ENCODE measurements at regions not wholly inside any gene's neighbourhood (a gene's known extent, or its start where the extent isn't known, plus 50 kb on each side); places are given as distances from the start of the nearest gene placed in this dataset.

DNA sequence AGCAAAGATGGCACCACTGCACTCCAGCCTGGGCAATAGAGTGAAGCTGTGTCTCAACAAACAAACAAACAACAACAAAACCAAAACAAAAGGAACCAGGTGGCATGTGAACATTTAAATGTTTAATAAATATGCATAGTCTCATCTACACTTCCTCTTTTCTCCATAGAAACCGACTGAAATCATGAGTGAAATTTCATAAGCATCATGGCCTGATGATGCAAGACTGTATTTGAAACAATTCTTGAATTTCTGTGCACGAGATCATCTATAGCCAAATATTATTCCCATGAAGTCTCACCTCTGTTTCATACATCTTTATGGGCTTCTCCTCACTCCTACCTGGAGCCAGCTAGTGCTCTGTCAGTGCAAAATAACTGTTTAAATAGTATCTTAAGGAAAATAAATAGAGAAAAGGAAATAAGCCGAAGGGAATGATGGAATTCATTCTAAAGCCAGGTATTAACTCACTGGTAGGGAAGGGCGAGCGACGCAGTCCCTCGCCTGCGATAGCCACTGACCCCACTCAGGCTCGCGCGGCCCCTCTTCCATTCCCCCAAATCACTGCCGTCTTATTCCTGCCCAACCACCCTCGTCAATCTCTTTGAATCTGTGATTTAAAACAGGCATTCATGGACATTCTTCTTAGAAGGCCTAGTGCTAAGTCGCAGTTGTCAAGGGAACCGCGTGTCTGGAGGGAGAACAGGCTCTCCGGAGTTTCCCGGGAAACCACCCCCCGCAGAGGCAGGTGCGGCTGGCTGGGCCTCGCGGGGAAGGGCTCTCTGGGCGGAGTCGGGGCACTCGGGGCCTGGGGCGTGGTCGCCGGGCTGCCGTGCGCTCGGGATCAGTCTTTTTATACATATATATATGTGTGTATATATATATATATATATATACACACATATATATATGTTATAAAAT is 52.4 kb upstream of the TRIM2 start:
- TF ChIP-seq, protein P1, sequence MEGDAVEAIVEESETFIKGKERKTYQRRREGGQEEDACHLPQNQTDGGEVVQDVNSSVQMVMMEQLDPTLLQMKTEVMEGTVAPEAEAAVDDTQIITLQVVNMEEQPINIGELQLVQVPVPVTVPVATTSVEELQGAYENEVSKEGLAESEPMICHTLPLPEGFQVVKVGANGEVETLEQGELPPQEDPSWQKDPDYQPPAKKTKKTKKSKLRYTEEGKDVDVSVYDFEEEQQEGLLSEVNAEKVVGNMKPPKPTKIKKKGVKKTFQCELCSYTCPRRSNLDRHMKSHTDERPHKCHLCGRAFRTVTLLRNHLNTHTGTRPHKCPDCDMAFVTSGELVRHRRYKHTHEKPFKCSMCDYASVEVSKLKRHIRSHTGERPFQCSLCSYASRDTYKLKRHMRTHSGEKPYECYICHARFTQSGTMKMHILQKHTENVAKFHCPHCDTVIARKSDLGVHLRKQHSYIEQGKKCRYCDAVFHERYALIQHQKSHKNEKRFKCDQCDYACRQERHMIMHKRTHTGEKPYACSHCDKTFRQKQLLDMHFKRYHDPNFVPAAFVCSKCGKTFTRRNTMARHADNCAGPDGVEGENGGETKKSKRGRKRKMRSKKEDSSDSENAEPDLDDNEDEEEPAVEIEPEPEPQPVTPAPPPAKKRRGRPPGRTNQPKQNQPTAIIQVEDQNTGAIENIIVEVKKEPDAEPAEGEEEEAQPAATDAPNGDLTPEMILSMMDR (IDR thresholded peaks at IDR 0.05), result no peak
- Mint-ChIP-seq H3K27me3 (peaks cover 35% of the 10 kb centered on the region), H3K27ac (peak overlapping the region; percentile 92), H3K4me1 (peaks cover 35% of the 10 kb centered on the region), H3K9me3 (no peaks in the 10 kb centered on the region), H3K36me3 (ENCODE audit: low read depth) (no peaks in the 10 kb centered on the region), H3K4me3 (peak overlapping the region; percentile 87)
- POLR2A ChIA-PET, result interaction anchor here (0.6 to 1.7 kb wide), 4 partner anchors 10 to 285 kb away, joined by 3 to 16 read pairs (median 4); no protein-coding TSS in a partner anchor
- CTCF ChIA-PET, result interaction anchor here (0.6 to 1.0 kb wide), 4 partner anchors 9 to 166 kb away, joined by 3 to 4 read pairs (median 3); no protein-coding TSS in a partner anchor
- DNase-seq (peak; percentile 71), ATAC-seq (ENCODE audit: low read depth) (peak; percentile 65)
- intact Hi-C loops (cut with micrococcal nuclease), result loop anchor here (2.0 kb wide), 4 partner anchors 13 to 315 kb away; partner anchors contain the start of gene TMEM131L

DNA sequence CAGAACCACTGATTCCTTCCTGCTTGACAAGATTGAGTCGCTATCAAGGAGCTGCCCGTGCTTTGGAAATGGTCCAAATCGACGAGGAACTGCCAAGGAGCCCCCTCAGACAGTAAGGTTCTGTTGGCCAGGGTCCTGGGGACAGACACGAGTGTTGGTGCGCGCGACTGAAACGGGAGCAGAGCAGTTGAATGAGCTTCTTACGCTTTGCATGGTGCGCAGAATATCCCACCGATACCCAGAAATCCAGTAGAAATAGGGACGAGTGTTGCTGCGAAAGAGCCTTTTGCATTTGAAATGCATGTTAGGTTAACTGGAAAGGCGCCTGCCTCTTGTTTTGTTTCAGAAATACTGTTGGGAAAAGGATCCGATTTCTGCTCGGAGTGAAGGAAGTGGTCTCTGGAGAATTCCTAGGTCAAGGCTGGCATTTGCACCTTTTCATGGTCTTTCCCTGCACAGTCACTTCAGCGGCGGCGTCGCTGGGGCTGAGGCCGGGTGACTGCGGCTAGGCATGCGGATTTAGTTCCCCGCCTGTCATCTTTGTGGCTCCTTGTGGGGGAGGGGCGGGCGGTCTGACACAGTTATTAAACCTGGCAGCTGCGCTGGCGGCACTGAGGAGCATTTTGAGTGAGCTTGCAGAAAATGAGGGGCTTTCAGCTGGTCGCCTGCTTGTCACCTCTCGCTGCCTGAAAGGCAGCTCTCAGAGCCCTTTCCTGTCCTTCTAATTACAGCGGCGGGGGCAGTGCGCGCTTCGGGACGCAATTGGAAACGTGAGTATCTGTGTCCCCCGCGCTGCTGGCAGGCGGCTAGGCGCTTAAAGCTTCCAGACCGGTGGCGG is 51.5 kb upstream of the TRIM2 start:
- Mint-ChIP-seq H3K9me3 (no peaks in the 10 kb centered on the region), H3K36me3 (ENCODE audit: low read depth) (no peaks in the 10 kb centered on the region), H3K27me3 (peaks cover 30% of the 10 kb centered on the region), H3K4me3 (peak overlapping the region; percentile 87), H3K27ac (peak overlapping the region; percentile 85), H3K4me1 (peaks cover 35% of the 10 kb centered on the region)
- TF ChIP-seq, protein P1 (IDR thresholded peaks at IDR 0.05), result no peak
- intact Hi-C loops (cut with micrococcal nuclease), result loop anchor here (1.0 to 2.0 kb wide), 6 partner anchors 14 to 616 kb away; partner anchors contain the start of genes FBXW7 and TMEM131L
- ATAC-seq (ENCODE audit: low read depth), result peak; percentile 37
- ChIA-PET CTCF (interaction anchor here (0.6 kb wide), 1 partner anchor 8 kb away, joined by 3 read pairs; no protein-coding TSS in a partner anchor), POLR2A (interaction anchor here (0.8 to 1.6 kb wide), 2 partner anchors 70 to 96 kb away, joined by 3 to 5 read pairs; no protein-coding TSS in a partner anchor)
- DNase-seq, result peak; percentile 61

DNA sequence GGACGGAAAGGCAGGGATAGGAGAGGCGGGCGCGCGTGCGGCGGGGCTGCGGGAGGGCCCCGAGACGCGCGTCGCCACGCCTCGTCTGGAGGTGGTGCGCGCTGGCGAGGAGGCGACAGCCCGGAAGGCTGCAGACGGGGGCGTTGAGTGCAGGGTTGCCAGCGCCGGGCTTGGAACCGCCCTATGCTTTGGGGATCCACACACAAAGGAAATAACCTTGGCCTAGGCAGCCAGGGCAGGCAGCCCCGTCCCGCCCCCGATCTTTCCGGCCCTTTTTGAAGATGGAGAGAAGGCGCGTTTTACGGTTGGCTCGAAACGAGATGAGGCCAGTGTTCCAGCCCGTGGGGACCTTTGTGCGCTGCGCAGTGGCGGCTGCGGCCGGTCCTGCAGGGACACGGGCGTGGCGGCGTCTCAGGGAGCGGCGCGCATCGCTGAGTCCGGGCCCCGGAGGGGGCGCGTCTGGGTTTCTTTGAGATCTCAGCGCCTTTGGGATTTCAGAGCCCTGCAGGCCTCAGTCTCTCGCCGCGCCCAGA is 50.8 kb upstream of the TRIM2 start:
- no peaks in the 10 kb centered on the region for H3K36me3 Mint-ChIP-seq (ENCODE audit: low read depth)
- H3K27me3 Mint-ChIP-seq, result peaks cover 30% of the 10 kb centered on the region
- intact Hi-C loops (cut with micrococcal nuclease), result loop anchor here (1.0 to 2.0 kb wide), 6 partner anchors 15 to 617 kb away; partner anchors contain the start of genes FBXW7 and TMEM131L
- POLR2A ChIA-PET, result interaction anchor here (0.8 kb wide), 1 partner anchor 96 kb away, joined by 3 read pairs; no protein-coding TSS in a partner anchor
- DNase-seq (peak; percentile 63), ATAC-seq (ENCODE audit: low read depth) (peak; percentile 76)
- peak overlapping the region; percentile 85 for H3K27ac Mint-ChIP-seq
- peaks cover 35% of the 10 kb centered on the region for H3K4me1 Mint-ChIP-seq
- H3K9me3 Mint-ChIP-seq, result no peaks in the 10 kb centered on the region
- H3K4me3 Mint-ChIP-seq, result peak overlapping the region; percentile 87
- CTCF ChIA-PET, result no interaction called here
- TF ChIP-seq, protein P1 (IDR thresholded peaks at IDR 0.05), result no peak

DNA sequence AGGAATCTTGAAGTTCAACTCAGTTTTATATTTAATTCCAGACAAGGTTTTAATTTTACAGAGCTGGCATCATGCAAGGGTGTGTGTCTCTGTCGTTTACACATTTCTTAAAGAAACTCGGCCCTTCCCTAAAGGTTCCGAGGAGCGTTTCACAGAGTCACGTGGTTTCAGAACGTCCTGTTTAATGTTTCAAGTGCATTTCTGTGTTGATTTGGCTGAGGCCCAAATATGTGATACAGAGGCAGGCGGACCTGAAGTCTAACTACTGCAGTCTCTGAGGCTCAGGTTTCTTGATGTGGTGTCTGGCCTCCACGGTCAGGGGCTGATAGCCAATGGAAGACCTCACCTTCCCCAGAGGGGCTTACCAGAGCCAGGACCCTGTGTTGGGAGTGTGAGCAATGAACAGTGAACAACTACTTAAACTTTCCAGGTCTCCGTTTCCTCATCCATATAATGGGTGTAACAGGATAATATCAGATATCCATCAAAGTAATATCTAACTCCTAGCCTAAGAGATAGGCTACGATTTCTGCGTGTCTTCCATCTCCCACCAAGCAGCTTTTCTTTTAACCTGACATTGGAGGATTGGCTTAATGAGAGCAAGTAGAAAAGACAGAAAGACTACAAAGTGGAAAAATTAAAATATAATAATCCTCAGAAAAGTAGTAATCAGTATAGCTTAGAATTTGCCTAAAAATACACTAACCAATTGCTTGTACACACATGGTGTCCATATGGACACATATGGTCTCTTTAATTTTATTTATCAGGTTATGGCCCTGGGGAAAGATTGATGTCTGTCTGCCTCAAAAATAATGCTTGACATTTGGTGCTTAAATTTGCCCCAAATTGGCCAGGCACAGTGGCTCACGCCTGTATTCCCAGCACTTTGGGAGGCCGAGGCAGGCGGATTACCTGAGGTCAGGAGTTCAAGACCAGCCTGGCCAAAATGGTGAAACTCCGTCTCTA is 50.0 kb upstream of the TRIM2 start:
- ChIA-PET CTCF (no interaction called here), POLR2A (no interaction called here)
- Mint-ChIP-seq H3K27me3 (peaks cover 27% of the 10 kb centered on the region), H3K9me3 (no peaks in the 10 kb centered on the region), H3K27ac (peak overlapping the region; percentile 41), H3K36me3 (ENCODE audit: low read depth) (no peaks in the 10 kb centered on the region), H3K4me1 (peaks cover 35% of the 10 kb centered on the region), H3K4me3 (peak overlapping the region; percentile 87)
- ATAC-seq (ENCODE audit: low read depth), result no peak
- no peak for DNase-seq
- TF ChIP-seq, protein P1 (IDR thresholded peaks at IDR 0.05), result no peak
- intact Hi-C loops (cut with micrococcal nuclease), result no loop called here
